HG03159 (cell line): ENCODE measurements at regions not wholly inside any gene's neighbourhood (a gene's known extent, or its start where the extent isn't known, plus 50 kb on each side); places are given as distances from the start of the nearest gene placed in this dataset.
"Not testable (repeated sequence)": the region's sequence is repeated elsewhere in the genome, so short reads cannot be mapped to it uniquely, and the experiment has no call there.

ENCODE experiments used
- ATAC-seq: cut with Tn5 transposase; IDR thresholded peaks from one replicate; pipeline ENCODE4 v1.9.1; 2021; ENCODE audit warnings: mild to moderate bottlenecking, moderate library complexity; ENCODE audit not compliant: unreplicated experiment

- no peak for ATAC-seq
Observed at GRCh38 chr10:109022417-109023049, 900.8 kb downstream of the XPNPEP1 start.

- no peak for ATAC-seq
Observed at GRCh38 chr10:109019001-109019424, 904.3 kb downstream of the XPNPEP1 start.

GRCh38 chr10:109007514-109007913 lies 915.8 kb downstream of the XPNPEP1 start:
- no peak for ATAC-seq

- ATAC-seq = no peak
Observed at GRCh38 chr10:108990441-108990840, 932.9 kb downstream of the XPNPEP1 start.

- ATAC-seq = no peak
Observed at GRCh38 chr10:108989976-108990375, 933.3 kb downstream of the XPNPEP1 start.

GRCh38 chr10:108982159-108982558 lies 941.2 kb downstream of the XPNPEP1 start:
- no peak for ATAC-seq

- ATAC-seq = no peak
Observed at GRCh38 chr10:108980869-108981268, 942.4 kb downstream of the XPNPEP1 start.

- ATAC-seq = no peak
Observed at GRCh38 chr10:108975459-108976058, 947.8 kb downstream of the XPNPEP1 start.

- ATAC-seq = no peak
Observed at GRCh38 chr10:108970016-108970415, 953.3 kb downstream of the XPNPEP1 start.

- ATAC-seq = no peak
Observed at GRCh38 chr10:108966411-108966810, 956.9 kb downstream of the XPNPEP1 start.

GRCh38 chr10:108966005-108966404 lies 957.3 kb downstream of the XPNPEP1 start:
- ATAC-seq = no peak

- no peak for ATAC-seq
Observed at GRCh38 chr10:108962172-108962571, 961.1 kb downstream of the XPNPEP1 start.

- ATAC-seq = no peak
Observed at GRCh38 chr10:108957681-108958080, 965.6 kb downstream of the XPNPEP1 start.

GRCh38 chr10:108956149-108956548 lies 967.2 kb downstream of the XPNPEP1 start:
- ATAC-seq = no peak

- not testable (repeated sequence) for ATAC-seq
Observed at GRCh38 chr10:108920029-108920428, 1003.3 kb downstream of the XPNPEP1 start.

- ATAC-seq = no peak
Observed at GRCh38 chr10:108913300-108913699, 1010.0 kb downstream of the XPNPEP1 start.

- ATAC-seq = peak; percentile 73
Observed at GRCh38 chr10:108911814-108912541, 1011.3 kb downstream of the XPNPEP1 start.

- no peak for ATAC-seq
Observed at GRCh38 chr10:108908096-108908495, 1015.2 kb downstream of the XPNPEP1 start.

- ATAC-seq = peak; percentile 40
Observed at GRCh38 chr10:108905821-108906220, 1017.5 kb downstream of the XPNPEP1 start.

- no peak for ATAC-seq
Observed at GRCh38 chr10:108905171-108905570, 1018.1 kb downstream of the XPNPEP1 start.

- ATAC-seq = no peak
Observed at GRCh38 chr10:108904163-108904838, 1019.0 kb downstream of the XPNPEP1 start.
